HG02571 (cell line): ENCODE measurements at regions not wholly inside any gene's neighbourhood (a gene's known extent, or its start where the extent isn't known, plus 50 kb on each side); places are given as distances from the start of the nearest gene placed in this dataset.
"Not testable (repeated sequence)": the region's sequence is repeated elsewhere in the genome, so short reads cannot be mapped to it uniquely, and the experiment has no call there.

Source experiments
- ATAC-seq: cut with Tn5 transposase; IDR thresholded peaks from one replicate; pipeline ENCODE4 v1.9.1; 2021; ENCODE audit warnings: mild to moderate bottlenecking, moderate library complexity; ENCODE audit not compliant: unreplicated experiment

DNA sequence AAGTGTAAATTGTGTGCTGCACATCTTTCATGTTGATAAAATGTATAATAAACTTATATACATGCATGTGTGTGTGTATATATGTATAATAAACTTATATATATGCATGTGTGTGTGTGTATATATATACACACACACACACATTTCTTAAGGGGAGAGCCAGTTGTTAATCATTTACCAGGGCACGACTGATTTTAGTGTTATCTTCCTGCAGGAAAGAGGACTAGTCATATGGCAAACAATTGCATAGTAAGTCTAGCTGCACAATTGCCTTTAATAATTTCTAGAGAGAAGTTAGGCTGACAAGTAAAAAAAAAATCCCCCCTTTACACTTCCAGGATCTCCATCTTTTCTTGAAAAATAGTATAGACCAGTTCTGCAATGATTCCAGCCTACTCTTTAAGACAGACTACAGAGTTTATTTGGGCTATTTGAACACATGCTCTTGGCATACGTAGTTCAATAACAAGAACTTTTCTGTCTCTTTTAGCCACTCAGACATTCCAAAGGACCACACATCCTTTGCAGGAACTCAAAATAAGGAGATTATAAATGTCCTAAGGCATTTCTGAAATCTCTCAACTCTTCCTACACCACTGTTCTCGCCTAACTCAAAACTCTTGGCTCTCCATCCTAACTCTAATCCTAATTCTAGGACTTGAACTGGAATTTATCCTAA, 163.6 kb upstream of the SETMAR start:
- no peak for ATAC-seq

- ATAC-seq: no peak
Measured at GRCh38 chr3:4140921-4141320, 162.2 kb upstream of the SETMAR start.

DNA sequence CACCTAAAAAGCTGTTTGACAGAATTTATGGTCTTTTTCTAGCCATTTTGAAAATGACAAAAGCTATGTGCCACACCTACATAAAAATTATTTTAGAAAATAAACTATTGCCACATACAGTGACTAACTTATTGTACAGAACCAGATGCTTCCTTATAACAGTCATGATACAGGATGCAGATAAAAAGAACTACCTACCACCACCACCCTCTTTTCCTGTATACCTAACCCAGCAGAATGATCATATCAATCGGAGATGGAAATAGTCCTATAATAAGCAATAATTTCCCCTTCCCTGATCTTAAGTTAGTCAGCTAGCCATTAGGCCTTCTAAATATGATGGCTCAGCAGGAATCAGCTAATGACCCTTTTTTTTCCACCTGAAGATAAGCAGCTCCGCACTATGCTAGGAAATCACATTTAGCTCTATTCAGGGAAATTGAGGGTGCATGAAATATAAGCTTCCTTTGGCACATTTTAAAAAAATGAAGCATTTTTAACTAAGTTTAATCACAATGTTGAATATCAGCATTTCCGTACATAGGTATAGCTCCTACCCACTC, 155.5 kb upstream of the SETMAR start:
- ATAC-seq: no peak

DNA sequence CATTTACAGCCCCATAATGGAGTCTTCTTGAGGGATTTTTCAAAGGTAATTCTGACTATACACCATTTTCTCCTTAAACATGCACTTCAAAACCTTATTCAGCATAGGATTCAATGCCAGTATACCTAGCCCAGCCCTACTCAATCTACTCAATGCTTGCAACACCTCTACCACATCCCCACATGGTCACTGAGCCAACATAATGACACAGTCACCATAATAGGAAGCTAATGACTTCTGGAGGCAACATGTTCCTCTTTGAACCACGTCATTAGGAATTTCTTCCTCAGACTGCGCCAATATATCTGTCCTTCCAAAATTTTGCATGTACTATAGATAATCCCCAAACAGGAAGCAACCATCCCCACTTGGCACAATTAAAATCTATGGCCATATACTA, 153.9 kb upstream of the SETMAR start:
- ATAC-seq: no peak

DNA sequence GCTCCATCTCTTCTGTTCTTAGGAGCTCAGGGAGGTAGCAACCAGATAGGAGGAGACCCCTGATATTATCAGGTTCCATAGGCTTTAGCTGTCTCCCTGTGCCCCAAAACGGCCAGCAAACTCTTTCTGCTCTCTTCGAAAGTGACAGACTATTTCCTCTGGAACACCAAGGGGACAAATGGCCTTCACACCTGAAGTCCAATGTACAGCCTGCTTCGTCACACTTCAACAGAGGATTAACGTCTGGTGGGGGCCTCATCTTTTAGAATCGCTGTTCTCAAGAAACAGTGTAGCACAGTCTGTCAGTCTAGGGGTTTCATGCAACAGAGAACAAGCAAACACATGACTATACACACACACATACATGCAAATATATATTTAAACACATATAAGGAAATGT, 152.4 kb upstream of the SETMAR start:
- ATAC-seq: no peak

- ATAC-seq: no peak
Measured at GRCh38 chr3:4151859-4152258, 151.3 kb upstream of the SETMAR start.

GRCh38 chr3:4153771-4154170, 149.4 kb upstream of the SETMAR start:
- no peak for ATAC-seq

GRCh38 chr3:4158329-4158728, 144.8 kb upstream of the SETMAR start:
- no peak for ATAC-seq

- ATAC-seq: no peak
Measured at GRCh38 chr3:4162096-4162495, 141.1 kb upstream of the SETMAR start.

DNA sequence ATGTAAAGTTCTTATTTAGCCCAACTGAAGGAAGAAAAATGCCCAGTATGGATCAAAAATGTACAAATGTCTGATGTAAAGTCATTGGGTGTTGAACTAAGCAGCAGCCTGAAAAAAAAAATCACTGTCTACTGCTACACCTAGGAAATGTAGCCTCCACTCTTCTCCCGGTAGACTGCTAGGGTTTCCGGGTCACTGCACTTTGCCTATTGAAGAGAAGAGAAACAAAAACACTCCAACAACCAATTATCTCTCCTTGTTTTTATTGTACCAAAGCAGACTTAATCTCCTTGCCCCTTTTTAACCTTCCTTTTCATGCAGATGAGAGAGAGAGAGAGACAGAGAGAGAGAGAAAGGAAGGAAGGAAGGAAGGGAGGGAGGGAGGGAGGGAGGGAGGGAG, 140.2 kb upstream of the SETMAR start:
- ATAC-seq: no peak

DNA sequence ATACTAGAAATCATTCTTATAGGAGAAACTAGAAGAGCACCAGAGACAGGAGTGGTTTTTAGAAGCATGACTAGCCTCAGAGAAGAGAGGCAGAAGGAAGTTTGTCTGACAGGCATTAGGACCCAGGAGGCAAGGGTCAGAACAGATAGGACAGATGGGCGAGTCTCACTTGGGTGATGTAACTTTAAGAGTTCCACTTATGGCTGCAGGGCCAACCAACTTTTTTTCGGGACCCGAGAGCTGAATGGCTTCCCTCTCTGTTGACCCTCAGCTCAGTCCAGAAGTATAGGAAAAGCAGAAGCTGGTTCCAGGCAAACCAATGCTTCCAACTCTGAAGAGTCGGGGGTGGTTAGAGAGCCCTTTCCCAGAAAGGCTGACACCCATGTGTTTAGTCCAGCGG, 136.6 kb upstream of the SETMAR start:
- no peak for ATAC-seq

- not testable (repeated sequence) for ATAC-seq
Measured at GRCh38 chr3:4167230-4167629, 135.9 kb upstream of the SETMAR start.

DNA sequence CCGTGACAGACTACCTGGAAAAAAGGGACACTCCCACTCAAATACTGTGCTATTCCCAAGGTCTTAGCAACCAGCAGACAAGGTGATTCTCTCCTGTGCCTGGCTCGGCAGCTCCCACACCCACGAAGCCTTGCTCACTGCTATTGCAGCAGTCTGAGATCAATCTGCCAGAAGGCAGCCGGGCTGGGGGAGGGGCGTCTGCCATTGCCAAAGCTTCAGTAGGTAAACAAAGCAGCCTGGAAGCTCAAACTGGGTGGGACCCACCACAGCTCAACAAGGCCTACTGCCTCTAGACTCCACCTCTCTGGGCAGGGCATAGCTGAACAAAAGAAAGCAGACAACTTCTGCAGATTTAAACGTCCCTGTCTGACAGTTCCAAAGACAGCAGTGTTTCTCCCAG, 128.4 kb upstream of the SETMAR start:
- ATAC-seq: no peak

DNA sequence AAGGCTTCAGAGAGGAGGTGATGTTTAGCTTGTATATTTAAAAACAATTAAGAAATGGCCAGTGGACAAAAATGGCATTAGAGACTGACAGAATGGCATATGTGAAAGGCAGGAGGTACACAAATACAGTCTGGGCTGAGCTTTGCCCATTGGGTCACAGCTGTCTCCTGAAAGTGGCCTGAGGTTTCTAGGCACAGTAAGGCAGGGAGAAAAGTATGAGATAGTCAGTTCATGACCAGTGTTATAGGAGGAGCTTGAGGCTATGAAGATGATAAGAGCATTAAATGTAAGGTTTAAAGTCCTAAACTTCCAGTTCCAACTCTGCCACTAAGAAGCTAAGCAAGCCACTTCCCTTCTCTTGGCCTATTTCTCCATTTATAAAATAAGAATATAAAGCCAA, 111.2 kb upstream of the SETMAR start:
- ATAC-seq: no peak

- no peak for ATAC-seq
Measured at GRCh38 chr3:4195006-4195405, 108.2 kb upstream of the SETMAR start.

GRCh38 chr3:4196506-4197147, 106.5 kb upstream of the SETMAR start:
- no peak for ATAC-seq

DNA sequence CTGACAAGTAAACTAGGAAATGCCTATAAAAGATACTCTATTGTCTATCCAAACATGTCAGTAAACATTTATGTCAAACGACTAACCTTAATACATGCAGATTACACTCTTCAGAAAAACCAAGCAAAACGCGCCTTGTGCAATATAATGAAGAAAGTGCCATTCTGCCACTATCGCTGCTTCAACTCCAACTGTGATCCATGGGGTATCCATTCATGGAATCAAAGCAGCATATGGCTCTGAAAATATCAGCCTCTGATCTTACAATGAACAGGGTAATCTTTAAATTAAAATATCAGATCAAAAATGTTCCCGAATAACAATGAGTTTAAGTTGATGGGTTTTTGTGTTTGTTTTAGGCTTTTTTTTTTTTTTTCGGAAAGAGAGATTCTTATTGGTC, 105.5 kb upstream of the SETMAR start:
- no peak for ATAC-seq

DNA sequence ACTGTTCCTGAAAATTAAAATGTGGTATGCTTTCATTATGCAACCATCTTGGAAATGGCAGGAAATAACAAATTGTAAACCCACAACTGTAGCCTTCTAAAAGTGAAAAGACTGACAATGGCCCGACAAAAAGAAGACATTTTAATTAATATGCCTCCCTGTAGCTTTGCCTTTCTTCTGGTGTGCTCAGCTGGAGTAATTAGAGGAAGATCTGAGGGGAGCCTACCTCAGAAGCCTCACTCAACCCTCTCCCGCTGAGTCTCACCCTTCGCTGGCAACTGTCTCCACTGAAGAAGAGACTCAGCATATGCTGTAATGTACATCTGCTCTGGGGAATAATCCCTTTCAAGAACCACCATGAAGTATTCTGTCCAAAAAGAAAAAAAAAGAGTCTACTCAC, 104.7 kb upstream of the SETMAR start:
- ATAC-seq: no peak

DNA sequence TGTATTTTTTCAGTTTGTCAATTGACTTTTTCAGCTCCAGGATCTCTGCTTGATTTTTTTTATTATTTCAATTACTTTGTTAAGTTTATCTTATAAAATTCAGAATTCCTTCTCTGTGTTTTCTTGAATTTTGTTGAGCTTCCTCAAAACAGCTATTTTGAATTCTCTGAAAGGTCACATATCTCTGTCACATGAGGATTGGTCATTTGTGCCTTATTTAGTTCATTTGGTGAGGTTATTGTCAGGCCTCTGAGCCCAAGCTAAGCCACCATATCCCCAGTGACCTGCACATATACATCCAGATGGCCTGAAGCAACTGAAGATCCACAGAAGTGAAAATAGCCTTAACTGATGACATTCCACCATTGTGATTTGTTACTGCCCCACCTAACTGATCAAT, 98.4 kb upstream of the SETMAR start:
- not testable (repeated sequence) for ATAC-seq

DNA sequence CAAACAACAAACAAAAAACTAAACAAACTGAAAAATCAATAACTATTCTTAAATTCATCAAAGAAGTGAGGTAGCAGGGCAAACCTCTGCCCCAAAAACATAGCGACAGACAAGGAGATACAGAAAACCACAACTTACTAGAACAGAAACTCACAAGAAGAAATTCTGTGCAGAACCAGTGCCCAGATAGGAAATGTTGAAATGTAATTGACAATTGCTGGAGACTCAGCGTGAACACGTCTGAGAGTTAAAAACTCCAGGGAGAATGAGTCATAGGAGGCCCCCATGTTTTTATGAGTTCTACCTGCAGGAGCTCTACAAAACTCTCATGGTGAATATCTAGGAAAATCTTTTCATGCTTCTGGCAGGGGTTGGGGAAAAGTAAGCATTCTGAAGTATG, 95.5 kb upstream of the SETMAR start:
- no peak for ATAC-seq

DNA sequence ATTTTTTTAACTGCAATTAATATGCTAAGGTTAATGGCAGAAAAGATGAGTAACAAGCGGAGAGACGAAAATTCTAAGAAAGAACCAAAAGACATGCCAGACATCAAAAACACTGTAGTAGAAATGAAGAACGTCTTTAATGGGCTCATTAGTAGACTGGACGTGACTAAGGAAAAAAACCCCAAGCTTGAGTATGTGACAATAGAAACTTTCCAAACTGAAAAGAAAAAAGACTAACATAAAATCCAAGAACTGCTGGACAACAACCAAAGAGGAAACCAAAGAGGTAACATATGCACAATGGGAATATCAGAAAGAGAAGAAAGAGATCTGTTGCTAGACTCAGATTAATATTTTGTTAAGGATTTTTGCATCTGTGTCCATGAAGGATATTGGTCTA, 94.6 kb upstream of the SETMAR start:
- ATAC-seq: no peak

DNA sequence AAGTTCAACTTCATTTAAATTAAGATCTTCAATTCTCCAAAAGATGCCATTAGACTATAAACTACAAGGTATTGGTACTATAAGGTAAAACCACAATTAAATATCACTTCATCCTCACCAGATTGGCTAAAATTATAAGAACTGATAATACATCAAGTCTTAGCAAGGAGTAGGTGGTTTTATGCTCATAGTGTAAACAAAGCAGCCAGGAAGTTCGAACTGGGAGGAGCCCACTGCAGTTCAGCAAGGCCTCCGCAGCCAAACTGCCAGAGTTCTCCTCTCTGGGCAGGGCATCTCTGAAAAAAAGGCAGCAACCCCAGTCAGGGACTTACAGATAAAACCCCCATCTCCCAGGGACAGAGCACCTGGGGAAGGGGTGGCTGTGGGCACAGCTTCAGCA, 91.6 kb upstream of the SETMAR start:
- ATAC-seq: no peak

DNA sequence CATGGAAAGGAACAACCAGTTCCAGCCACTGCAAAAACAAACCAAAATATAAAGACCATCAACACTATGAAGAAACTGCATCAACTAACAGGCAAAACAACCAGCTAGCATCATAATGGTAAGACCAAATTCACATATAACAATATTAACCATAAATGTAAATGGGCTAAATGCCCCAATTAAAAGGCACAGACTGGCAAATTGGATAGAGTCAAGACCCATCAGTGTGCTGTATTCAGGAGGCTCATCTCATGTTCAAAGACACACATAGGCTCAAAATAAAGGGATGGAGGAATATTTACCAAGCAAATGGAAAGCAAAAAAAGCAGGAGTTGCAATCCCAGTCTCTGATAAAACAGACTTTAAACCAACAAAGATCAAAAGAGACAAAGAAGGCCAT, 89.7 kb upstream of the SETMAR start:
- not testable (repeated sequence) for ATAC-seq
